ENCODE measurements at regions not wholly inside any gene's neighbourhood (a gene's known extent, or its start where the extent isn't known, plus 50 kb on each side); places are given as distances from the start of the nearest gene placed in this dataset.
"Not testable (repeated sequence)": the region's sequence is repeated elsewhere in the genome, so short reads cannot be mapped to it uniquely, and the experiment has no call there.

DNA sequence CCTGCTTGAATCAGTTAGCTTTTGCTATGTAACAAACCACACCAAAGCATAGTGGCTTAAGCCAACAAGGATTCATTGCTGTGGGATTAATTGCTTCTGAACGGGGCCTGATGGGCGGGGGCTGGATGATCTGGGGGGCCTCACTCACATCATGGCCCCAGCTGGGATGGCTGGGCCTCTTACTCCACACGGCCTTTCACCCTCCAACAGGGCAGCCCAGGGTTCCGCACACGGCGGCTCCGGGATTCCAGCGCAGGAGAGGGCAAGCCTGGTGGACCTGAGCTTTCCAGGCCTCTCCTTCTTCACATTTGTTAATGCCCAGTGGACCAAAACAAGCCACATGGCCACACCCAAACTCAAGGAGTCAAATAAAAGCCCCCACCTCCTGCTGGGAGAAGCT lies 86.3 kb upstream of the PHLPP1 start:
- no peak for DNase-seq (ENCODE audit: low read depth)

DNA sequence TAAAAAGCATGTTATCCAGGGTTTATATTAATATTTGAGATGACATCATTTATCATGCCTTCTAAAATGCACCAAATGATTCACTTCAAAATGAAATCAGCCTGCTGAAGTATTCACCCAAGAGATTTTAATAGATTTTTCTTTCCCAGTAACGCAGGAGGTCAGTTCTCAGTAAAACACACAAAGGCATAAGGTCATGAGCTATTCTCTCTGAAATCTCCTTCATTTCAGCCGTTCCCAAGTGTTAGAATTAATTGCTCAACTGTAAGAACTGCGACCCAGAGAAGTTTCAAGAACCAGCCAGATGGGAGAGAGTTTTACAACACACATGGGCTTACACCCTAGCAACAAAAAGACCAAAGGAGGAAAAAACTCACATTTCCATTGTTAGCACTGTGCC lies 84.2 kb upstream of the PHLPP1 start:
- DNase-seq (ENCODE audit: low read depth), result no peak

DNA sequence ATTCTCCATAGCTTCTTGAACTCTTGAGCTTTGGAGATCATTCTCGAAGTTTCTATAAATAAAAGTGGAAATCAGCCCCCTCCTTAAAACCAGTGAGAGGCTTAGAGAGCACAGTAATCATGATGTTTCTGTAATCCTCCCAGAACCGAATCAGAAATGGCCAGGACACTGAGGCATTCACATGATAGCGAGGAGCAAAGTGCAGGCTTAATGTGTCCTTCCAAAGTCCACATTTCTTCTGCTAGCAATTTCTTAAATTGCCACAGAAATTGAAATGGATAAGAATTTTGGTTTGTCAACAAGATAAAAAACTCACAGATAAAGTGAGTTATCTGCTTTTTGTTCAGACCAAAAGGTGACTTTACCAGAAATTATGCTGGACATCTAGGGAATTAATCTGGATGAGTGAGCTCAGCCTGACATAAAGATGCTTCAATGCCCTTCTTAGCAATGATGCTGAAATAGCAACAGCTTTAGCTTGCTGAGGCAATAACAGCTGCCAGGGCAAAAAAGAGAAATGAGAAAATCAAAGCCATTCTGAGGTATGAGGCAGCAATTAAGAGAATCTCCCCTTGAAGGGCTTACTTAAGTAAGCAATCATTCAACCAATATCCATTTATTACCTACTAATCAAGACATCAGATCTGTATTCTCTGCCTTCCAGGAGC lies 82.4 kb upstream of the PHLPP1 start:
- no peak for DNase-seq (ENCODE audit: low read depth)

DNA sequence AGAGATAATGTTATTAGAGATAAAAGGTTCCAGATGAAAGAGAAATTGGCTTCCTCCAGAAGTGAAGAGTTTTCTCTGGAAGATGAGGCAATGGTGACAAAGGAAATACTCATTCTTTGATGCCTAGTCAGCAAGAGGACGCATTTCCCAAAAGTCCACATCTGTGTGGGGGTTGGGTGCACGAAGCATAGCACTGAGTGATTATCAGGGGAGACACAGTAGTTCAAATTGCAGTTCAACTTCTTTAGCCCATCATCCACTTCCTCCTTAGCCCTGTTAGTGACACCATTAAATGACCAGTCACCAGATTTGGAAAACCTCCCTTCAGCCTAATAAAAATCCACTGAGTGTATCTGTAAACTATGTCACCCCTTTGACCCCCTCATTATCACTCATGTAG lies 80.9 kb upstream of the PHLPP1 start:
- DNase-seq (ENCODE audit: low read depth), result no peak

DNA sequence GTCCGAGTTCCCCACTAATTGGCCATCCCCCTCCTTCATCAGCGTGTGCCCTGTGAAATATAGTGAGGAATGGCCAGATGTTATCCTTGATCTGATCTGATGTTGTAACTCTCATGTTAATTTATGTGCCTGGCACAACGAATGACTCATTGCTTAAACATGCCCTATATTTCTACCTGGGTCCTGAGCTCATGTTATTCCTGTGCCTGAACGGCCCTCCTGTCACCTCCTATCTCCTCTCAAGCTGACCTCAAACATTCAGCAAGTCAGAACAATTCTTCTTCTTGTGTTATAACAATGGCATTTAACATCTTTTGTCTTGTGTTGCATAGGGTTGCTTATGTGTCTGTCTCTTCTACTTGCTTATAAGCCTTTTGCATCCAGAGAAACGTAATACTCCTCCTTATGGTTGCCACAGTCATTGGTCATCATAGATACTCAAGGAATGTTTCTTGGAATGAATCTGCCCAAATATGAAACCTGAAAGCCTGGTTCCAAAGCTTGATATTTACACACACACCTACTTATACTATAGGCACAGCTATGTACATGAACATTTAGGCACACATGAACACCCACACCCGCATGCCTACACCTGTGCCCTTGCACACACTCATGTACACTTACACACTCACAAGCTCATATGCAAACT lies 80.2 kb upstream of the PHLPP1 start:
- peak; percentile 68 for DNase-seq (ENCODE audit: low read depth)

DNA sequence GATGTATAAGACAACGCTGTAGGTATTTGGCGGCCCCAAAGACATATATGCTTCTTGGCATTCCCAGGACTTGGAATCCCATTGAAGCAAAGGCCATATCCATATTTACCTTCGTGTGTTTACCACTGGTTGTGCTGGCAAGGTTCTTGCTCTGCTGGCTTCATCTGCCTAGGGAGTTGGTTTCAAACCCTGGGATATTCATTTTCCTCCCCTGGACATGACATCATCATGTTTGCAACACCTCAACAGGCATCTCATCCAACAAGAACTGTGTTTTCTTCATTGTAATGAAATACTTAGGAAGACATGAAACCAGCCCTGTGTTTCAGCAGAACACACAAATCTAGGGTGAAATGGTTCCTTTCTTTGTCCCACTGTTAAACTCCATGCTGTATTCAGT lies 77.9 kb upstream of the PHLPP1 start:
- DNase-seq (ENCODE audit: low read depth), result no peak

DNA sequence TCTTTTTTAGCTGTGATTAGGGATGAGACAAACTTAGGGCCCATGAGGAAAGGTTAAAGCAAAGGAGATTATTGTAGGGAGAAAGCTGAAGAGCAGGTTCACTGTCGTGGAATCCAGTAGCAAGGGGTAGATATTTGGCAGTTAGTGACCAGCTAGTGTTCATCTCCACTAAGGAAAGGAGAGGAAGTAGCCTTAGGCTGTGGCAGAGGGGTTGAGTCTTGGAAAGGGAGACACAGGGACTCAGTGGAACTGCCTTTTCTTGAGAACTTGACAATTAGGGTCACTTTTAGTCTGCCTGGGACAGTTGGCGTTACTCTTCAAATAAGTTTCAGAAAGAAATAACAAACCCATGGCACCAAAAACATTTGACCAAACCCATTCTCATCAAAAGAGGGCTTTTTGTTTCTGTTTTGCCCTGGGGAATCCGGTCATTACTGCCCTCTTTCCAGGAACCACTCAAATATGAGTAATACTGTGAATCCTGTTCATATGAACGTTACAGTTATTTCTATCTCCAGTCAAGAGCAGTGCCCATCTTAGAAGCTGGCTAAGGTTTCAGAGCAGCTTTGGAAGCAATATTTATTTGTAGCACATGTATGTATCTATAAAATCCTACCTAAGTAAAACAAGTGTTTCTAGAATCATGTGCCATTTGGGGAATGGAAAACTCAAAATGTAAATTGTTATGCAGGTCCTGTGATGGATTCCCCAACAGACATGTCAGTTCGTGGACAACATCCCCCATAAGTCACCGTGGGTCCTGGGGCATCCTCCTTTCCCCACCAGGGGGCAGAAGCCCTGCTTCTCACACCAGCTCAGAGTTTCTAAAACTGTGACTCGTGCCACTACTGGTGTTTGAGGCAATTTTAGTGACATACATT lies 77.3 kb upstream of the PHLPP1 start:
- DNase-seq (ENCODE audit: low read depth), result peak; percentile 11

DNA sequence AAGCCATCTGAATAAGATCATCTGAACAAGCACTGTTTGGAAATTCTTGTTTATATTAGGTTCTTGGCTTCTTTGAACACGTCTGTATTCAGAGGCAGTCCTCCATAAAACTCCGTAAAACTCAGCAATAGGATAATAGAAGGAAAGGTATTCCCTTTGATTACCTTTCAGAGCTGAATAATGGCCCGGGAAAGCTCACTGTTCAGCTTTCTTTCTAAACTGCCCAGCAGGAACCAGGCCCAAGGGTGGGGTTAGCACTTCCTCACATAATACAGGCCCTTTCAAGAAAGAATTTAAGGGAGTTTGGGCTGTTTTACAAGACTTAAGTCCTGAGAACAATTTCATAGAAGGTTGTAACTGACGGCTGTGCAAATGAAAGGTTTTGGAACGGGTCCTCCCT lies 72.2 kb upstream of the PHLPP1 start:
- no peak for DNase-seq (ENCODE audit: low read depth)

DNA sequence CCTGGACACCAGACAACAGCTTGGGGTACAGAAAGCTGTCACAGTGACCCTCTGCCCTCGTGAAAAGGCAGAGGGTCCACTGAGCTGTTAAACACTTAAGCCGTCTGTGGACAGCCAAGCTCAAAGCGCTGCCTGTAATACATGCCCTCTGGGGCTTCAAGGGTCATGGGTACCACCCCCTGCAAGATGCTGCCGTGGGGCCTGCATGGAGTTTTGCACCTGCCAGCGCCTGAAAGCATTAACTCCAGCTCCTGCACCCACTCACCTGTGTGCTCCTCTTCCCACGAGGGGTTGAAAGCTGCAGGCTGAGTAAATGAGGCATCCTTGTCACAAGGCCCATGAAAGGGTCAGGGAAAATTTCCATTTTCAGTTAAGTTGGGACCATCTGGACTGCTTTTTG lies 70.6 kb upstream of the PHLPP1 start:
- DNase-seq (ENCODE audit: low read depth), result no peak

DNA sequence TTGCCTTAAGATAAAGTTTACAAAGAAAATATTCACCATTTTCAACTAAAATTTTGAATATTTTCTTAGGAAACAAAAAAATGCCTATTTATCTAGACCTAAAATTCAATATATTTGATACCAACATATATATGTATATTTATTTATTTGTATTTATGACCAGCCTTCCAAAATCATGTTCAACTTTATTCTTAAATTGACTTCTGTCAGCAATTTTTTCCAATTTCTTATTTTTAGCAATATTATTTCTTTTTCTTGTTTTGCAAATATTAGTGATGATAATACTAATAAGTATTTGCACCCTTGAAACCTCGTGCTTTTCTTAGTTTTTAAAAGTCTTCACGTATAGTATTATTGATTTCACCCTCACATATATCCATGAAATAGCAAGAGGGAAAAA lies 68.2 kb upstream of the PHLPP1 start:
- DNase-seq (ENCODE audit: low read depth), result no peak

DNA sequence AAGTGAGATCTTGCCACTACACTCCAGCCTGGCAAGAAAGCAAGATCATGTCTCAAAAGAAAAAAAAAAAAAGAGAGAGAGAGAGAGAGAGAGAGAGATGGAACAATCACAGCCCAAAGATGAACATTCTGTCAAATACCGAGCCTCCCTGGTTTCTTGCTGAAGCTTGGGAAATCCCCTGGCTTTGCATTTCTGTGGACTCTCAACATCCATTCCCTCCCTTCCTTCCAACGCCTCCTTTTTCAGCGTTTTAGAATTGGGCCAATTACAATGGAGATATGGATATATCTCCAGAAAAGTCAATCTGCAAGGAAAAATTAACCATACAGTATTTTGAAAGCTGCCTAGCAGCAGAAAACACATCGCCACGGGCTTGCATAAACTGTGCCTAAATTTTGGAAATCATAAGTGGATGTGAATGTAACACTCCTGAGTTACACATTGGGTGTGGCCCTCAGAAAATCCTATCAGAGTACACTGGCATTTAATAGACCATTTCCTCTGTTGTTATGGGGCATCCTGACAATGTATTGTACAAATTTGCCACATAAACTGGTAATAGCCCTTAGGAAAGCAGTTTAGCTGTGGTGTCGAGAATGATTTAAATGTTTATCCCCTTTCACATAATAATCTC lies 67.2 kb upstream of the PHLPP1 start:
- DNase-seq (ENCODE audit: low read depth), result no peak

DNA sequence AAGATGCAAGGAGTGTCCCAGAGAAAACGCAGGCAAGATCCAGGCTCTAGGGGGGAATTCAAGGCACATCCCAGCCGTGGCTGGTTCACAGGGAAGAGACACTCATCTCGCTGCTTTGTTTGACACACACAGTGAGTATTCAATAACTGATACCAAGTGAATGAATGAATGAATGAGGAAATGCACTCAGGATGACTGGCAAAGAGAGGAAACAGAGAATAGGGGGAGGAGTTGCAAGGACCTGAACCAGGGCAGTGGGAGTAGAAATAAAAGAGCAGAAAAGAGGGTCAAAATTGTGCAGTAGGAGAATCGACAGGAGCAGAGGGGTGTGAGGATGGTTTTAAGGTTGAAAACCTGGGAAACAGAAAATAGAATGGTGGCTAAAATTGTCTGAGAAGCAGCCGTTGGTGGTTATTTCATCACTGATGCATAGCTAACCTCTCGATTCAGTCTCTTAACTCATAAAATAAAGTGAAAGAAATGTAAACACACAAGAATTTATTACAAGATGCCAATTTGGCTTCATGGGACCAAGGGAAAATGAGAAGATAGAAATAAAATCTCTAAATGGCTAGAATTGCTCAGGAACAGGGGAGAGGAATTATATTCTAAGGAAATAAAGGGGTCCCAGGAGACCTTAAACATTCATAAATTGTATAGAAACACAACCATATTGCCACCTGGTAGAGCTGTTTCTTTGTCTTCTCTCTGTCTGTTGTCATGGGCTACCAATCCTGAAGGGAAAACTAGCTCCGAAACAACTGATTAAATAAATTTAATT lies 63.9 kb upstream of the PHLPP1 start:
- no peak for DNase-seq (ENCODE audit: low read depth)

DNA sequence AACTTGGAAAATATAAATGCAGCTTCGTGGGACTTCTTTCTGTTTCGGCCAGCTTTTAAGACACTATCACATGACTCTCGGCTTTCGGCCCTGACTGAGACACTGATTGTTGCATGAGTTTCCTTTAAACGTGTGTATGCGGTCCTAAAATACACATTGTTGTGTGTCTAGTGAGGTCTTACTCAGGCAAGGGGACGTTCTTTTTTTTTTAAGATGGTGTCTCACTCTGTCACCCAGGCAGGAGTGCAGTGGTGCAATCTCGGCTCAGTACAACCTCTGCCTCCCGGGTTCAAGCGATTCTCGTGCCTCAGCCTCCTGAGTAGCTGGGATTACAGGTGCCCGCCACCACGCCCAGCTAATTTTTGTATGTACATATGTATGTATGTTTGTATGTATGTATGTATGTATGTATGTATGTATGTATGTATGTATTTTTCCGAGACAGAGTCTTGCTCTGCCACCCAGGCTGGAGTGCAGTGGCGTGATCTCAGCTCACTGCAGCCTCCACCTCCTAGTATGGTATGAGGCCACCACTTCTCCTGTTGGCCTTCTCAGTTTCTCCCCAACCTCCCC lies 63.2 kb upstream of the PHLPP1 start:
- not testable (repeated sequence) for DNase-seq (ENCODE audit: low read depth)

DNA sequence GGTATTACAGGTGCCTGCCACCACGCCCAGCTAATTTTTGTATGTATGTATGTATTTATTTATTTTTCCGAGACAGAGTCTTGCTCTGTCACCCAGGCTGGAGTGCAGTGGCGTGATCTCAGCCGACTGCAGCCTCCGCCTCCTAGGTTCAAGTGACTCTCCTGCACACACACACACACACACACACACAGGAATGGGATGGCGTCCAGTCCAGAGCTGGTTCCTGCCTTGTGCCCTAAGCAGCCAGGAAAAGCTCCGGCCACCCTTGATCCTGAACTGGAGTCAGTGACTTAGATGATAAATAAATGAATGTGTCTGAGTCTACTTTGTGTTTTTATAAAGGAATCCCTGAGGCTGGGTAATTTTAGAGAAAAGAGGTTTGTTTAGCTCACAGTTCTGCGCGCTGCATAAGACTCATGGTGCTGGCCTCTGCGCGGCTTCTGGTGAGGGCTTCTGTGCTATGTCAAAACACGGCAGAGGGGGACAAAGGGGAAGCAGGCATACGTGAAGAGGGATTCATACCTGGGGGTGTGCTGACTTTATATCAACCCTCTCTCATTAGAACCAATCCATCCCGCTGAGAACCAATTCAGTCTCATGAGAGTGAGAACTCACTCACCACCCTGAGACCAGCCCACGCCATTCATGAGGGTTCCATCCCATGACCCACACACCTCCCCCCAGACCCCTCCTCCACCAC lies 59.7 kb upstream of the PHLPP1 start:
- DNase-seq (ENCODE audit: low read depth), result no peak

DNA sequence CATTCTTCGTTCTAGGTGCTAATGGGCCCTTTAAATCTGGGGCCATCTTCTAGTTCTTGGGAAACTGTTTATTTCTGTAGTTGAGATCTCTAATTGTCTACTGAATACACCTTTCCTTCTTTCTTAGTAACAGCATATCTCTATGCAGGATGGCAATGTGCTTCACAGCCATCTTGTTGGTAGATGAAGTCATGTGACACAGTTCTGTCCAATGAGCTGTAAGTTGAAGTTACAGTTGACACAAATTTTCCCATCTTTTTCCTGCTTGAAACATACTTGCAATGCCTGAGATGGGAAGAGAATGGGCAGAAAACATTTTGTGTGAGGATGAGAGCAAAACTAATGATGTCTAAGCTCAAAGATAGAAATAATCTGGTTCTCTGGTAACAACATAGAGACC lies 57.3 kb upstream of the PHLPP1 start:
- no peak for DNase-seq (ENCODE audit: low read depth)

DNA sequence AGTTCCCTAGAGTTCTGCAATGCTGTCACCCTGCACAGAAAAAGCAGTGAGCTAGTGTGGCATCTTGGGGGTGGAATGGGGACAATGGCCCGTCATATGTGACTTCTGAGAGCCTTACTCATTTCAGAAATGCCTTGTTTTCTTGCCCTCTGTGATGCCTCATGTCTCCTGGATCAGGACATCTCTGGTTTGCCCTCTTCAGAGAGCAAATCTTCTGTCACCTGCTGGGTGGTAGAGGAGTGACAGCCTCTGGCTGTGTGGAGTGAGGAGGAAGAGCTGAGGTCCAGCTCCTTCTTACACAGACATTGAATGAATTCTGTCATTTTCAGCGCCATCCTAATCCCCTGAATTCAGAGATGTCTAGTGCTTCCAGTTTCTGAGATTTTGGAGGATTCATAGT lies 55.6 kb upstream of the PHLPP1 start:
- no peak for DNase-seq (ENCODE audit: low read depth)

DNA sequence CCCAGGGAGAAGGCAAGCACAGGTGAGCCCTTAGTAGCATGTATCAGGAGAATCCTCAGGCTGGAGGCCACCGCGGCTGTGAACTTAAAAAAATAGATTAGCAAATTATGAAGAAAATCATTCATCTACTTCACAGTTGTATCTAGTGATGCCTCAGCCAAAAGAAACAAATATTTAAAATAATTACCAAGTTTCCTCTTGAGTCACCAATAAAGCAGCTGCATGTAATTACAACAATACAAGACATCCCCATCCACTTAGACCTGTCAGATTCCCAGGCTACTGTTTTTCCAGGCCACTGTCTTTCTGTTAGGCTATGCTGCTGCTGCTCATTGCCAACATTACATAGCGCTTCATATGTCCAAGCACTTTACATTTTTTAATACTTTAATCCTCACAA lies 54.6 kb upstream of the PHLPP1 start:
- no peak for DNase-seq (ENCODE audit: low read depth)

DNA sequence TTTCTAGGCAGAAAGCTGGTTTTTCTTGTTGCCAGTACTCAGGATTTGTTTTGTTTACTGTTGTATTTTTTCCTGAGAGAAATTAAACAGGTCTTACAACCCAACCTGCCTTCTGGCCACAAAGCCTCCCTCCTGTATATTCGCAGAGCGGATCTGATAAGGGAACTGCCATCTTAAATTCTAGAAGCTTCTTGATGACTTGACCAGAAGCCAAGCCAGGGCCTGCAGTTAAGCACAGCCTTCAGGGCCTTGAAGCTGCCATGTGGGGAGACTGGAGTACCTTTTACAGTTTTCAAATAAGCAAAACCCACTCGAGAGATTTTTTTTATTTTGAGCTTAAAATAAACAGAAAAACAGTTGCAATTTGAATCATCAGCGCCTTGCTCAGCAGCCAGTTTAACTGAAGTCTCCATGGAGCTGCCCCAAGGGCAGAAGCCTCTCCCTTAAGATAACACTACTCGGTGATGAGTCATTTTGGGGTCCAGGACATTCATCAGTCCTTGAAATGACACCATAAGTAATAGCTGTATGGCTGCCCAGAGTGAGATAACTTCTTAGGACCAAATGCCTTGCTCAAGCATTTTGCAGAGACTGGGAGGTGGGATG lies 51.5 kb upstream of the PHLPP1 start:
- DNase-seq (ENCODE audit: low read depth), result peak; percentile 4

DNA sequence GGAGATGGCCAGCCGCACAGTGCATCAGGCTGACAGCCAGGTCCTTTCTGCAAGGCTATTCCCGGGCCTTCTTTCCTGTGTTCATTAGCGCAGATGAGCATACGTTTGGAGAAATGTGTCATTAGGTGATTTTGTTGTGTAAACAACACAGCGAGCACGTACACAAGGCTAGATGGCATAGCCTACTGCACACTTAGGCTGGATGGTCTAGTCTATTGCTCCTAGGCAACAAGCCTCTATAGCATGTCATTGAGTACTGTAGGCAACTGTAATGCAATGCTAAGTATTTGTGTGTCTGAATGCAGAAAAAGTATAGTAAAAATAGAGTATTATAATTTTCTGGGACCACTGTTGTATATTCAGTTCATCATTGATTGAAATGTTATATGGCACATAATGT lies 50.9 kb upstream of the PHLPP1 start:
- DNase-seq (ENCODE audit: low read depth), result no peak

DNA sequence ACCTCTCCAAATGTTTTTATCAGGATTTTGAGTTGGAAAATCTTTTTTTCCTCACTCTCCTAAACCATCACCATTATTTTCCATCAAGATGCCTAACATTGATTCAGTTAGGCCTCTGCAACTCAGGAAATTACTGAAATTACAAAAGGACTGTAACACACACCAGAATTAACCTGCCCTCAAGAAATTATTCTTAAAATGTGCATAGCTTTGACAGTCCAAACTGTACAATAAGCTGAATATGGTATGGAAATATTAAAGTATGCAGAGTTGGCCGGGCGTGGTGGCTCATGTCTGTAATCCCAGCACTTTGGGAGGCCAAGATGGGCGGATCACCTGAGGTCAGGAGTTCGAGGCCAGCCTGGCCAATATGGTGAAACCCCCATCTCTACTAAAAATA lies 50.2 kb upstream of the PHLPP1 start:
- DNase-seq (ENCODE audit: low read depth), result no peak

Measured in renal cortical epithelial cell (primary cell).